IMR-90 (cell line): ENCODE measurements at regions not wholly inside any gene's neighbourhood (a gene's known extent, or its start where the extent isn't known, plus 50 kb on each side); places are given as distances from the start of the nearest gene placed in this dataset.

Experiments
- ATAC-seq: fragments of 200-7000 bp; cut with Tn5 transposase; 2 replicates; pipeline ENCODE4 v1.9.1; 2020; ENCODE audit warnings: low read depth, mild to moderate bottlenecking, moderate library complexity
- BruUV-seq: library from RNA; stranded (reverse); fragments of 400-500 nt; replicated peaks from 2 replicates; lab custom pipeline; 2021; lab: Mats Ljungman, UMichigan
- CTCF ChIA-PET: fragments of 300-600 bp; formaldehyde crosslinking; extraction: SDS; loops from one replicate; lab custom pipeline; 2021; ENCODE audit warnings: antibody characterized with exemption; lab: Yijun Ruan, JAX
- POLR2A ChIA-PET: fragments of 300-600 bp; sonication (Branson Sonifier 250); formaldehyde crosslinking; loops from one replicate; lab custom pipeline; 2022; ENCODE audit warnings: antibody characterized with exemption; ENCODE audit not compliant: unreplicated experiment; lab: Charles Lee
- DNase-seq: peaks from one replicate; pipeline ENCODE4 v3.0.0; 2013
- H2AFZ ChIP-seq: replicated peaks from 2 replicates; pipeline ENCODE3; 2013; ENCODE audit warnings: low read length, mild to moderate bottlenecking; ENCODE audit not compliant: poor library complexity
- H2AK5ac ChIP-seq: 2 replicates; pipeline ENCODE4 v1.6.1; 2013; ENCODE audit warnings: low read depth, low read length, inconsistent platforms
- H2AK9ac ChIP-seq: replicated peaks from 2 replicates; pipeline ENCODE3; 2013; ENCODE audit warnings: mild to moderate bottlenecking, low read depth, low read length, moderate library complexity; ENCODE audit not compliant: poor library complexity
- H2BK120ac ChIP-seq: 2 replicates; pipeline ENCODE4 v1.6.1; 2013; ENCODE audit warnings: low read depth, low read length, inconsistent platforms
- H2BK15ac ChIP-seq: 3 replicates; pipeline ENCODE4 v1.6.1; 2013; ENCODE audit warnings: low read depth, low read length, inconsistent platforms
- H2BK20ac ChIP-seq: 2 replicates; pipeline ENCODE4 v1.6.1; 2013; ENCODE audit warnings: low read depth, mild to moderate bottlenecking, inconsistent platforms, low read length, moderate library complexity
- H2BK5ac ChIP-seq: 2 replicates; pipeline ENCODE4 v1.6.1; 2013; ENCODE audit warnings: mild to moderate bottlenecking, low read depth, low read length, inconsistent platforms; ENCODE audit not compliant: poor library complexity, severe bottlenecking
- H3K14ac ChIP-seq: replicated peaks from 2 replicates; pipeline ENCODE4 v1.6.1; 2013; ENCODE audit warnings: low read depth, low read length, inconsistent platforms
- H3K18ac ChIP-seq: 2 replicates; pipeline ENCODE4 v1.6.1; 2013; ENCODE audit warnings: low read depth, low read length, control low read depth
- H3K23ac ChIP-seq: 2 replicates; pipeline ENCODE4 v1.6.1; 2013; ENCODE audit warnings: low read depth, low read length, inconsistent platforms
- H3K27ac ChIP-seq: 2 replicates; pipeline ENCODE4 v1.5.1; 2013; ENCODE audit warnings: mild to moderate bottlenecking, control low read depth, low read length; ENCODE audit not compliant: insufficient read depth
- H3K27me3 ChIP-seq: 2 replicates; pipeline ENCODE4 v1.6.1; 2013; ENCODE audit warnings: low read length; ENCODE audit not compliant: control insufficient read depth, insufficient read depth
- H3K36me3 ChIP-seq: 2 replicates; pipeline ENCODE4 v1.6.1; 2013; ENCODE audit warnings: low read length, mixed read lengths; ENCODE audit not compliant: control insufficient read depth, insufficient read depth
- H3K4ac ChIP-seq: 2 replicates; pipeline ENCODE4 v1.6.1; 2013; ENCODE audit warnings: low read depth, low read length, inconsistent platforms
- H3K4me1 ChIP-seq: 2 replicates; pipeline ENCODE4 v1.6.1; 2013; ENCODE audit warnings: low read length, mixed read lengths; ENCODE audit not compliant: control insufficient read depth, insufficient read depth
- H3K4me2 ChIP-seq: 2 replicates; pipeline ENCODE4 v1.6.1; 2013; ENCODE audit warnings: low read depth, mild to moderate bottlenecking, control low read depth, low read length, moderate library complexity
- H3K4me3 ChIP-seq: 2 replicates; pipeline ENCODE4 v1.5.1; 2013; ENCODE audit warnings: low read depth, mild to moderate bottlenecking, control low read depth, low read length, moderate library complexity; ENCODE audit not compliant: insufficient read depth
- H3K56ac ChIP-seq: 2 replicates; pipeline ENCODE4 v1.6.1; 2013; ENCODE audit warnings: low read length, inconsistent platforms; ENCODE audit not compliant: insufficient read depth; ENCODE audit errors: extremely low read depth
- H3K79me1 ChIP-seq, 2 experiments: 2 replicates each; pipeline ENCODE4 v1.6.1; 2013; ENCODE audit warnings: low read length in 2 of 2, inconsistent platforms in 1 of 2, low read depth in 1 of 2
- H3K9ac ChIP-seq: 2 replicates; pipeline ENCODE4 v1.6.1; 2013; ENCODE audit warnings: low read depth, low read length, control low read depth
- H3K9me1 ChIP-seq: 2 replicates; pipeline ENCODE4 v1.6.1; 2013; ENCODE audit warnings: low read length, inconsistent platforms; ENCODE audit not compliant: insufficient read depth
- H3K9me3 ChIP-seq: 2 replicates; pipeline ENCODE4 v1.6.1; 2013; ENCODE audit warnings: low read length; ENCODE audit not compliant: control insufficient read depth, insufficient read depth
- H4K20me1 ChIP-seq: 2 replicates; pipeline ENCODE4 v1.6.1; 2013; ENCODE audit warnings: low read length, inconsistent platforms; ENCODE audit not compliant: insufficient read depth
- H4K5ac ChIP-seq: 2 replicates; pipeline ENCODE4 v1.6.1; 2013; ENCODE audit warnings: mild to moderate bottlenecking, low read depth, low read length, control low read depth
- H4K8ac ChIP-seq, 2 experiments: 2 replicates each; pipeline ENCODE4 v1.6.1; 2013; ENCODE audit warnings: low read depth in 2 of 2, low read length in 2 of 2, control low read depth in 1 of 2, inconsistent platforms in 1 of 2
- H4K91ac ChIP-seq: 2 replicates; pipeline ENCODE4 v1.6.1; 2013; ENCODE audit warnings: low read depth, low read length, inconsistent platforms; ENCODE audit not compliant: insufficient read depth
- NFE2L2 ChIP-seq: fragments of 150-350 bp; IDR thresholded peaks from 2 replicates; pipeline ENCODE4 v1.6.1; 2016; ENCODE audit warnings: low read depth, mild to moderate bottlenecking, low read length
- SMC3 ChIP-seq: fragments of 150-350 bp; IDR thresholded peaks from 2 replicates; pipeline ENCODE4 v1.6.1; 2016; ENCODE audit warnings: low read depth, mild to moderate bottlenecking, antibody characterized with exemption, low read length, moderate library complexity
- WGBS, 2 experiments: methylation state at CpG; one replicate each; pipeline versions ENCODE4 v1.1.5 to v1.1.7; 2013; ENCODE audit warnings: missing lambda C conversion rate in 2 of 2; ENCODE audit not compliant: insufficient read length in 1 of 2; ENCODE audit errors: extremely low coverage in 2 of 2; 5-methylcytosine and 5-hydroxymethylcytosine counted together
- dilution Hi-C: fragments of 300-500 bp; cut with HindIII; formaldehyde crosslinking; loops from one replicate; pipeline ENCODE4 v1.14.3; 2018; ENCODE audit warnings: low sequenced_read_pairs; ENCODE audit not compliant: unreplicated experiment
- in situ Hi-C: fragments of 300-500 bp; cut with MboI; formaldehyde crosslinking; loops from 3 replicates; pipeline ENCODE4 v1.14.3; 2019; ENCODE audit warnings: low sequenced_read_pairs, inconsistent platforms, mixed read lengths
- intact Hi-C: fragments of 100-400 bp; cut with micrococcal nuclease; formaldehyde crosslinking; loops from 2 replicates; pipeline ENCODE4 v1.10.0; 2022

DNA sequence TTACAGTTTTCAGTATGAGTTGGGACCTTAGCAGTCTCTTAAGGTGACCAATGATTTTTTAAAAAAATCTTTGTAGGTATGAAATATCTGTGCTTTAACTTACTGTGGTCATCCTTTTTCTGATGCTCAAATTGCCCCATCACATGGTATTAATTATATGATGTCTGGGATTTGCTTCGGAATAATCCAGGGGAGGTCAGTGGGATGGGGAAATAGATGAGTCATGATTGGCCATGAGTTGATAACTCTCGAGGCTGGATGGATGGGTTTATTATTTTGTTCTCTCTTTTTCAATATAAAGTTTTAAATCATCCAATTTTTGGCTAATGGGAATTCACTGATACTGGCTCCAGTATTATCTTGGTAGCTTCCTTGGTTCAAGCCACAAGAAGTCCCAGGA lies 370.3 kb upstream of the TPM1 start:
- intact Hi-C loops (no loop called here), in situ Hi-C loops (no loop called here), dilution Hi-C loops (no loop called here)
- no peak overlapping the region for H2AK9ac ChIP-seq
- no peak overlapping the region for H3K18ac ChIP-seq
- H3K4me2 ChIP-seq = no peak overlapping the region
- H3K9me3 ChIP-seq = no peaks in the 10 kb centered on the region
- no peak overlapping the region for H3K23ac ChIP-seq
- ChIA-PET POLR2A (no interaction called here), CTCF (no interaction called here)
- no peak overlapping the region for H2BK20ac ChIP-seq
- peaks cover 7% of the 10 kb centered on the region for H3K36me3 ChIP-seq
- H4K8ac ChIP-seq = no peak overlapping the region
- H2AK5ac ChIP-seq = no peak overlapping the region
- H3K14ac ChIP-seq = no peak overlapping the region
- no CpG with 5 or more reads among the region's 2 CpGs for WGBS, 2 experiments
- no peak overlapping the region for H2BK15ac ChIP-seq
- DNase-seq (peak; percentile 15), ATAC-seq (no peak)
- no peak overlapping the region for H4K5ac ChIP-seq
- no peaks in the 10 kb centered on the region for H3K27me3 ChIP-seq
- no TSS peak for BruUV-seq
- no peak overlapping the region for H2AFZ ChIP-seq
- no peak overlapping the region for H3K27ac ChIP-seq
- no peak overlapping the region for H2BK120ac ChIP-seq
- H4K20me1 ChIP-seq = no peaks in the 10 kb centered on the region
- H3K4me3 ChIP-seq = no peak overlapping the region
- H4K91ac ChIP-seq = no peak overlapping the region
- H3K9ac ChIP-seq = no peak overlapping the region
- no peak overlapping the region for H3K4ac ChIP-seq
- no peak overlapping the region for H2BK5ac ChIP-seq
- H3K79me1 ChIP-seq = no peaks in the 10 kb centered on the region
- no peaks in the 10 kb centered on the region for H3K9me1 ChIP-seq
- H3K4me1 ChIP-seq = no peaks in the 10 kb centered on the region
- TF ChIP-seq NFE2L2 = peak; percentile 8; the same call in 1 of the 2 replicates
- no peak for TF ChIP-seq SMC3
- no peak overlapping the region for H3K56ac ChIP-seq
